Glutamatergic neuron (in vitro differentiated cells): ENCODE measurements at regions not wholly inside any gene's neighbourhood (a gene's known extent, or its start where the extent isn't known, plus 50 kb on each side); places are given as distances from the start of the nearest gene placed in this dataset.

Experiments used
- DNase-seq: peaks from one replicate; pipeline ENCODE4 v3.0.0; 2022
- H3K27ac Mint-ChIP-seq: one replicate; pipeline ENCODE4 v1.8.0; 2020; ENCODE audit warnings: mild to moderate bottlenecking, mixed read lengths, inconsistent platforms; ENCODE audit not compliant: unreplicated experiment
- H3K27me3 Mint-ChIP-seq: one replicate; pipeline ENCODE4 v1.8.0; 2020; ENCODE audit warnings: mild to moderate bottlenecking, moderate library complexity, mixed read lengths, inconsistent platforms; ENCODE audit not compliant: unreplicated experiment
- H3K36me3 Mint-ChIP-seq: one replicate; pipeline ENCODE4 v1.8.0; 2020; ENCODE audit warnings: mild to moderate bottlenecking, mixed read lengths, inconsistent platforms; ENCODE audit not compliant: unreplicated experiment
- H3K4me1 Mint-ChIP-seq: one replicate; pipeline ENCODE4 v1.8.0; 2020; ENCODE audit warnings: mild to moderate bottlenecking, low read depth, mixed read lengths, inconsistent platforms; ENCODE audit not compliant: unreplicated experiment
- H3K4me3 Mint-ChIP-seq: one replicate; pipeline ENCODE4 v1.8.0; 2020; ENCODE audit warnings: mild to moderate bottlenecking, mixed read lengths, inconsistent platforms; ENCODE audit not compliant: unreplicated experiment
- H3K9me3 Mint-ChIP-seq: one replicate; pipeline ENCODE4 v1.8.0; 2020; ENCODE audit warnings: mild to moderate bottlenecking, moderate library complexity, mixed read lengths, inconsistent platforms; ENCODE audit not compliant: unreplicated experiment
- CTCF ChIP-seq: fragments of 200-600 bp; sonication (generic); IDR thresholded peaks from one replicate; pipeline ENCODE4 v1.5.0; 2021; ENCODE audit not compliant: partially characterized antibody, unreplicated experiment

- H3K36me3 Mint-ChIP-seq = no peaks in the 10 kb centered on the region
- no peaks in the 10 kb centered on the region for H3K9me3 Mint-ChIP-seq
- no peak for DNase-seq
- TF ChIP-seq CTCF = no peak
- H3K4me1 Mint-ChIP-seq = peaks cover 5% of the 10 kb centered on the region
- H3K27me3 Mint-ChIP-seq = peaks cover 5% of the 10 kb centered on the region
- H3K4me3 Mint-ChIP-seq = no peak overlapping the region
- H3K27ac Mint-ChIP-seq = no peak overlapping the region
Observed at GRCh38 chr2:58974881-58975280, 733.8 kb upstream of the FANCL start.

DNA sequence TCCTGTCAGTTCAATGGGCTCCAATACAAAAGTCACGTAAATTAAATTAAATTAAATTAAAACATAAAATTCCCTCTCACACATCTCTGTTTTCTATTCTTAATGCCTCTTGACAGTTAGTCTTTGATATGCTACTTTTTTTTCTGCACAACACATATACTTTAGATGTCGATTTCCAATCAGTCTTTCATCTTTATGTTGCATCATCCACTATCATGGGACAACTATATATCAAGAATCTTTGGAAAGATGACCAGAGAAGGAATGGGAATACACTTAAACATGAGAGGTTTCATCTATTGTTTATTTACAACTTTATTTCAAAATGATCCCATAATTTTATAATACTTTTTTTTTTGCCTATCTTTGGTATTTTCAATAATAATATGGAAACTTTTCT lies 733.3 kb upstream of the FANCL start:
- no peak for DNase-seq
- no peak overlapping the region for H3K27ac Mint-ChIP-seq
- H3K9me3 Mint-ChIP-seq = no peaks in the 10 kb centered on the region
- peaks cover 5% of the 10 kb centered on the region for H3K27me3 Mint-ChIP-seq
- H3K36me3 Mint-ChIP-seq = no peaks in the 10 kb centered on the region
- no peak for TF ChIP-seq CTCF
- no peak overlapping the region for H3K4me3 Mint-ChIP-seq
- H3K4me1 Mint-ChIP-seq = peaks cover 5% of the 10 kb centered on the region

GRCh38 chr2:58973811-58974281 lies 732.7 kb upstream of the FANCL start:
- Mint-ChIP-seq H3K4me3 (no peak overlapping the region), H3K9me3 (no peaks in the 10 kb centered on the region), H3K36me3 (no peaks in the 10 kb centered on the region), H3K27ac (no peak overlapping the region), H3K4me1 (peaks cover 5% of the 10 kb centered on the region), H3K27me3 (peaks cover 5% of the 10 kb centered on the region)
- DNase-seq = no peak
- no peak for TF ChIP-seq CTCF

GRCh38 chr2:58972737-58973136 lies 731.6 kb upstream of the FANCL start:
- H3K4me1 Mint-ChIP-seq = peaks cover 5% of the 10 kb centered on the region
- peaks cover 5% of the 10 kb centered on the region for H3K27me3 Mint-ChIP-seq
- no peaks in the 10 kb centered on the region for H3K9me3 Mint-ChIP-seq
- H3K4me3 Mint-ChIP-seq = no peak overlapping the region
- no peak for DNase-seq
- no peak for TF ChIP-seq CTCF
- no peak overlapping the region for H3K27ac Mint-ChIP-seq
- no peaks in the 10 kb centered on the region for H3K36me3 Mint-ChIP-seq

DNA sequence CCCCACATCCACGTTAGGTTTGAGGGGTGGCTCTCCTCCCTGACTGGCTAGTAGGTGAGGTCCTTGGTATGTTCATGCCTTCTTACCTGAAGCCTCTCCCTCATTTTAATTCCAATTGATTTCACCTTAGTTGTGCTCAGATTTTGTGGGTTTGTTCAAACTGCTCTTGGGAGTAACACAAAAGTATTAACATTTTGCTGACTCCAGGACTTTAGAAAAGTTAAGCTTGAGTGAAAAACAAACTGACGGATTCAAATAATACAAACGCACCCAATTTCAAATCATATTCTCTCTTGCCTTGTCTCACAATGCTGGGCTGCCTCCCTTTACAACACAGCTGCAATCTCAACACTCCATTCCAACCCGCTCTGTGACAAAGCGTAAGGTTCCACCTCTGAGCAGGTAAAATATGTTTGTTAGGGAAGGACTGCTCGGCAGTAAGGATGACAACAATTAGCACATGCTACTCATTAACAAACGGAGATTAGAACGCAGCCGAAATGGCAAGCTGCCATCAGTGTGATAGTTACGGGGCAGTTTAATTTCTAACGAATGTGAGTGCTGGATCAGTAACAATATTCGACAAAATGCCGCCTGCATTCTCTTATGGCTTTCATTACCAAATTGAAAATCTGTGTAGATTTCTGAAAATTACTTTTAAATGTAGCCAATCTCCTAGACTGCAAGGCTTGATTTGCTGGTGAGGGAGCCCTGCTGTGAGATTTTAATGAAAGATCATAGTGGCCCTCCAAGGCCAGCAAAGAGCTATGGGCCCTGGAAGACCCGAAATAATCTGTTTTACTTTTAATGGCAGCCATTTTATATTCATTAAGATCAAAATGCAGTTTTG lies 730.6 kb upstream of the FANCL start:
- peaks cover 5% of the 10 kb centered on the region for H3K27me3 Mint-ChIP-seq
- no peak for TF ChIP-seq CTCF
- H3K36me3 Mint-ChIP-seq = no peaks in the 10 kb centered on the region
- no peak overlapping the region for H3K27ac Mint-ChIP-seq
- H3K4me3 Mint-ChIP-seq = no peak overlapping the region
- no peak for DNase-seq
- peaks cover 3% of the 10 kb centered on the region for H3K4me1 Mint-ChIP-seq
- no peaks in the 10 kb centered on the region for H3K9me3 Mint-ChIP-seq
